ENCODE measurements at regions not wholly inside any gene's neighbourhood (a gene's known extent, or its start where the extent isn't known, plus 50 kb on each side); places are given as distances from the start of the nearest gene placed in this dataset.
"Not testable (repeated sequence)": the region's sequence is repeated elsewhere in the genome, so short reads cannot be mapped to it uniquely, and the experiment has no call there.

- H3K4me3 ChIP-seq = no peak overlapping the region
- H3K27ac ChIP-seq = no peak overlapping the region
- H3K27me3 ChIP-seq = no peaks in the 10 kb centered on the region
- no peak for TF ChIP-seq Cebpa-rat (IDR thresholded peaks at IDR 0.05)
- H3K9ac ChIP-seq = no peak overlapping the region
- H3K4me2 ChIP-seq = no peak overlapping the region
- no peaks in the 10 kb centered on the region for H3K36me3 ChIP-seq
- H3K4me1 ChIP-seq = no peaks in the 10 kb centered on the region
- H4K20me1 ChIP-seq = no peaks in the 10 kb centered on the region
- H3K9me3 ChIP-seq = no peaks in the 10 kb centered on the region
Measured at GRCh38 chr2:82795446-82795845, 1663.6 kb downstream of the SUCLG1 start.

GRCh38 chr2:82793711-82794435, 1665.2 kb downstream of the SUCLG1 start:
- Histone ChIP-seq H3K36me3 (no peaks in the 10 kb centered on the region), H3K9me3 (no peaks in the 10 kb centered on the region), H4K20me1 (no peaks in the 10 kb centered on the region), H3K4me2 (no peak overlapping the region), H3K9ac (no peak overlapping the region), H3K4me1 (no peaks in the 10 kb centered on the region), H3K27ac (no peak overlapping the region), H3K4me3 (no peak overlapping the region), H3K27me3 (no peaks in the 10 kb centered on the region)
- TF ChIP-seq Cebpa-rat (IDR thresholded peaks at IDR 0.05) = no peak

GRCh38 chr2:82792316-82792715, 1666.8 kb downstream of the SUCLG1 start:
- no peak overlapping the region for H3K27ac ChIP-seq
- H3K4me1 ChIP-seq = no peaks in the 10 kb centered on the region
- H3K27me3 ChIP-seq = no peaks in the 10 kb centered on the region
- no peak overlapping the region for H3K4me3 ChIP-seq
- H3K9me3 ChIP-seq = no peaks in the 10 kb centered on the region
- H3K4me2 ChIP-seq = no peak overlapping the region
- H3K36me3 ChIP-seq = no peaks in the 10 kb centered on the region
- H3K9ac ChIP-seq = no peak overlapping the region
- no peak for TF ChIP-seq Cebpa-rat (IDR thresholded peaks at IDR 0.05)
- H4K20me1 ChIP-seq = no peaks in the 10 kb centered on the region

DNA sequence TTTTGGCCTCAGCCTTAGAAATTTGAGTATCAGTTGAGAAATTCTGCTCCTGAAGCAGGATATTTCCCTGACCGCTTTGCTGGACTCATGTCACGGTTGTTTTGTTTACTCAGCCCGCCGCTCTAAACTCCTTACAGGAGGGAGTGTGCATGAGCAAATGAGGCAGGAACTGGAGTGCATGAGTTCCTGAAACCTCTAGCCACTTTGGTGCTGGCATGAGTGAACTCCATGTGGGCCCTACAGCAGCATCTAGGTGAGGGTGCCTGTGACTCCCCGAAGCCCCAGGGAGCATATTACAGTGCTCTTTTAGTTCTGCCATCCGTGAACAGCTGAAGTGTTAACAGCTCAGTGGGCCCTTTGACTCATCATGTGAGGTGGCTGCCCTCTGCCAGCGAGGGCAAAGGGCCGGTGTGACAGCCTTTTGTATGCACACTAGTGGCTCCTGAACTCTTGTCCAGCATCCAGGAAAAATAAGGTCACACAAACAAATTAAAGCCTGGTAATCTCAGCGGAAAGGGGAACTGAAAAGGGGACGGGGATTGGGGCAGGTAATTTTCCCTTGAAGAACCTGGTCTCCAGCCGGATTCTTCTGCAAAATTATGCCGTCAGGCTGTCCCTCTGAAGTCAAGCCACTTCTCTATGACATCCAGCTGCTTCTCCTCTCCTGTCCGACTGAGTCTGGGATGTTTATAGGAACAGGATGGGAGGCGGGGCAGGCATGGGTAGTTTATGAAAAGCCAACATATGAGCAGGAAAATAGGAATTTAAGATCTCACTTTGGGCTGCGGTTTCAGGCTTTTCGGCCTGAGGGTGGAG, 1668.7 kb downstream of the SUCLG1 start:
- no peak overlapping the region for H3K4me3 ChIP-seq
- no peak overlapping the region for H3K9ac ChIP-seq
- no peak for TF ChIP-seq Cebpa-rat (IDR thresholded peaks at IDR 0.05)
- no peaks in the 10 kb centered on the region for H4K20me1 ChIP-seq
- no peaks in the 10 kb centered on the region for H3K36me3 ChIP-seq
- no peaks in the 10 kb centered on the region for H3K27me3 ChIP-seq
- H3K4me1 ChIP-seq = no peaks in the 10 kb centered on the region
- no peak overlapping the region for H3K4me2 ChIP-seq
- H3K9me3 ChIP-seq = no peaks in the 10 kb centered on the region
- no peak overlapping the region for H3K27ac ChIP-seq

- Histone ChIP-seq H3K4me3 (no peak overlapping the region), H3K27me3 (no peaks in the 10 kb centered on the region), H3K4me2 (no peak overlapping the region), H3K9ac (no peak overlapping the region), H4K20me1 (no peaks in the 10 kb centered on the region), H3K4me1 (no peaks in the 10 kb centered on the region), H3K9me3 (no peaks in the 10 kb centered on the region), H3K27ac (no peak overlapping the region), H3K36me3 (no peaks in the 10 kb centered on the region)
- TF ChIP-seq Cebpa-rat (IDR thresholded peaks at IDR 0.05) = no peak
Measured at GRCh38 chr2:82789851-82790205, 1669.3 kb downstream of the SUCLG1 start.

GRCh38 chr2:82781176-82781915, 1677.7 kb downstream of the SUCLG1 start:
- Histone ChIP-seq H3K27ac (no peak overlapping the region), H3K4me1 (no peaks in the 10 kb centered on the region), H3K4me2 (no peak overlapping the region), H3K9me3 (no peaks in the 10 kb centered on the region), H3K4me3 (no peak overlapping the region), H4K20me1 (no peaks in the 10 kb centered on the region), H3K9ac (no peak overlapping the region), H3K27me3 (no peaks in the 10 kb centered on the region), H3K36me3 (no peaks in the 10 kb centered on the region)
- no peak for TF ChIP-seq Cebpa-rat (IDR thresholded peaks at IDR 0.05)

DNA sequence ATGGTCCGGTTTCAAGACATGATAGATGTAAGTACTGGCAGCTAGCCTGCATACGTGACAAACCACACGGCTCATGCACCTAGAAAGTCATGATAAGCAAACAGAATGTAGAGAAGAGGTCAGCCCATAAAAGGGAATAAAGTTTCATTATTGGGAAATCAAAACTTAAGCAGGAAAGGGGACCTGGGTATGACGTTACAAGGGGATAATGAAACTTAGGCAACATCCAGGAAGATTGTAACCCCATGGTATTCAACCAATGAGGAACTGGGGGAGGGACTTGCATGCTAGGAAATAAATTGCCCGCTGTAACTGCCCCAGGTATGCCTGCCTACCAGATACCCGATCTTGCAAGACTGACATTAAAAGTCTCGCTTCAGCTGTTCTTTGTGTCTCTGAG, 1679.0 kb downstream of the SUCLG1 start:
- Histone ChIP-seq H3K27ac (no peak overlapping the region), H3K4me2 (no peak overlapping the region), H3K36me3 (no peaks in the 10 kb centered on the region), H4K20me1 (no peaks in the 10 kb centered on the region), H3K9ac (no peak overlapping the region), H3K9me3 (no peaks in the 10 kb centered on the region), H3K4me3 (no peak overlapping the region), H3K4me1 (no peaks in the 10 kb centered on the region), H3K27me3 (no peaks in the 10 kb centered on the region)
- TF ChIP-seq Cebpa-rat (IDR thresholded peaks at IDR 0.05) = no peak

DNA sequence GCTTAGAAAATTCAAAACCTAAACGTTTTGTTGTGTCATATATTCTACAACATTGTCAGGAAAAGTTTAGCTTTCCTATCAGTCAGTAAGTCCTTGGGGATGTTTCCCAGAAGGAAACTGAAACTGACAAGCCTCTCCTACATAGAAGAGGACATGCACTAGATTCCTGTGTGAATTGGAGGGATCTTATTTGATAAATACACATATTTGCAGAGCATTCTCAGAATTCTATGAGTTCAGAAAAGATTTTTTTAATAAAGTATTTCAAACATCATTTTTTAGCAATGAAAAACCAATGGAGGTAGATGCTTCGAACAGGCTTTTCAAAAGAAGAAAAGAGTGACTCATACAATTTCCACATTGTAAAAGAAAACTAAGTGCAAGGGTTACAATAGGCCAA, 1706.7 kb downstream of the SUCLG1 start:
- Histone ChIP-seq H3K4me1 (no peaks in the 10 kb centered on the region), H3K4me3 (no peak overlapping the region), H3K9me3 (peaks cover 15% of the 10 kb centered on the region), H3K36me3 (no peaks in the 10 kb centered on the region), H3K9ac (no peak overlapping the region), H3K27ac (no peak overlapping the region), H3K27me3 (no peaks in the 10 kb centered on the region), H4K20me1 (no peaks in the 10 kb centered on the region), H3K4me2 (no peak overlapping the region)
- no peak for TF ChIP-seq Cebpa-rat (IDR thresholded peaks at IDR 0.05)

GRCh38 chr2:82748653-82749052, 1710.4 kb downstream of the SUCLG1 start:
- Histone ChIP-seq H4K20me1 (no peaks in the 10 kb centered on the region), H3K27me3 (no peaks in the 10 kb centered on the region), H3K4me1 (no peaks in the 10 kb centered on the region), H3K27ac (no peak overlapping the region), H3K36me3 (no peaks in the 10 kb centered on the region), H3K4me3 (no peak overlapping the region), H3K9me3 (peaks cover 19% of the 10 kb centered on the region), H3K9ac (no peak overlapping the region), H3K4me2 (no peak overlapping the region)
- no peak for TF ChIP-seq Cebpa-rat (IDR thresholded peaks at IDR 0.05)

DNA sequence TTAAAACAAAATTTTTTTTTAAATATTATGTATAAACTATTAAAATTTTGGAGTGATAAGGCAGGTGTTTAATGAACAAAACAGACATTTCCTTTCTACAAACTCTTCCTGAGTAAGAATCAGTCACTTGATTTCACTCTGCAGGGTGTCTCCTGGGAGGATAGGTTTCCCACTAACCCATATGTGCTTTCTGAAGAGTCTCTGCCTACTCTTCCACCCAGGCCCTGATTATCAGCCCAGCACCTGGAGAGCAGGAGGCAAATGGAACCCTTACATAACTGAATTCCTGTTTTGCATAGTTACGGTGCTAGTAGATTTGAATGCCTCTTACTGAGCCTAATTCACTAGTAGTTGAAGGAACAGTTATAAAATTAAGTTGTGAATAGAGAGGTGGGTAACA, 1718.6 kb downstream of the SUCLG1 start:
- no peak overlapping the region for H3K4me3 ChIP-seq
- H3K4me1 ChIP-seq = peaks cover 21% of the 10 kb centered on the region
- no peaks in the 10 kb centered on the region for H3K36me3 ChIP-seq
- no peaks in the 10 kb centered on the region for H4K20me1 ChIP-seq
- no peaks in the 10 kb centered on the region for H3K27me3 ChIP-seq
- peak overlapping the region; percentile 64 for H3K4me2 ChIP-seq
- no peak for TF ChIP-seq Cebpa-rat (IDR thresholded peaks at IDR 0.05)
- no peak overlapping the region for H3K9ac ChIP-seq
- peak overlapping the region; percentile 13; the same call in 1 of the 2 replicates for H3K27ac ChIP-seq
- H3K9me3 ChIP-seq = 0 out of 2 replicates have a peak, but pooled peaks cover 3% of the 10 kb centered on the region

GRCh38 chr2:82737965-82738364, 1721.1 kb downstream of the SUCLG1 start:
- H3K27me3 ChIP-seq, H4K20me1 ChIP-seq, H3K9ac ChIP-seq, H3K36me3 ChIP-seq, H3K4me2 ChIP-seq, H3K27ac ChIP-seq, H3K9me3 ChIP-seq, H3K4me3 ChIP-seq: not testable (repeated sequence)
- peaks cover 21% of the 10 kb centered on the region for H3K4me1 ChIP-seq
